ENCODE measurements at regions not wholly inside any gene's neighbourhood (a gene's known extent, or its start where the extent isn't known, plus 50 kb on each side); places are given as distances from the start of the nearest gene placed in this dataset.

DNA sequence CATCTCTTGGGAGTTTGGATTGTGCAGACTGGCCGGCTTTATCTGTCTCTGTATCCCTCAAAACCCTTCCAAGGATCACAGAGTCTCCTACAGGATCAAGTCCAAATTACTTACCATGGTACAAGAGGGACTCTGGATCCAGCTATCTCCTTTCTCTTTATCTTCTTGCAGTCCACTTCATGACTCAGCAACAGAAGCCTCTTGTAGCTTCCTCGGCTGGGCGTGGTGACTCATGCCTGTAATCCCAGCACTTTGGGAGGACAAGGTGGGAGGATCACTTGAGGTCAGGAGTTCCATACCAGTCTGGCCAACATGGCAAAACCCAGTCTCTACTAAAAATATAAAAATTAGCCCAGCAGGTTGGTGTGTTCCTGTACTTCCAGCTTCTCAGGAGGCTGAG lies 189.7 kb downstream of the BCAT1 start:
- no peak overlapping the region for H3K4me3 Mint-ChIP-seq
- no peaks in the 10 kb centered on the region for H3K36me3 Mint-ChIP-seq
- no peaks in the 10 kb centered on the region for H3K9me3 Mint-ChIP-seq
- peaks cover 6% of the 10 kb centered on the region for H3K4me1 Mint-ChIP-seq
- no peak overlapping the region for H3K27ac Mint-ChIP-seq
- no peak for ATAC-seq
- no peaks in the 10 kb centered on the region for H3K27me3 Mint-ChIP-seq

GRCh38 chr12:24756479-24757024 lies 192.3 kb downstream of the BCAT1 start:
- Mint-ChIP-seq H3K9me3 (no peaks in the 10 kb centered on the region), H3K4me3 (no peak overlapping the region), H3K27ac (no peak overlapping the region), H3K4me1 (peaks cover 6% of the 10 kb centered on the region), H3K27me3 (no peaks in the 10 kb centered on the region), H3K36me3 (no peaks in the 10 kb centered on the region)
- ATAC-seq = no peak

DNA sequence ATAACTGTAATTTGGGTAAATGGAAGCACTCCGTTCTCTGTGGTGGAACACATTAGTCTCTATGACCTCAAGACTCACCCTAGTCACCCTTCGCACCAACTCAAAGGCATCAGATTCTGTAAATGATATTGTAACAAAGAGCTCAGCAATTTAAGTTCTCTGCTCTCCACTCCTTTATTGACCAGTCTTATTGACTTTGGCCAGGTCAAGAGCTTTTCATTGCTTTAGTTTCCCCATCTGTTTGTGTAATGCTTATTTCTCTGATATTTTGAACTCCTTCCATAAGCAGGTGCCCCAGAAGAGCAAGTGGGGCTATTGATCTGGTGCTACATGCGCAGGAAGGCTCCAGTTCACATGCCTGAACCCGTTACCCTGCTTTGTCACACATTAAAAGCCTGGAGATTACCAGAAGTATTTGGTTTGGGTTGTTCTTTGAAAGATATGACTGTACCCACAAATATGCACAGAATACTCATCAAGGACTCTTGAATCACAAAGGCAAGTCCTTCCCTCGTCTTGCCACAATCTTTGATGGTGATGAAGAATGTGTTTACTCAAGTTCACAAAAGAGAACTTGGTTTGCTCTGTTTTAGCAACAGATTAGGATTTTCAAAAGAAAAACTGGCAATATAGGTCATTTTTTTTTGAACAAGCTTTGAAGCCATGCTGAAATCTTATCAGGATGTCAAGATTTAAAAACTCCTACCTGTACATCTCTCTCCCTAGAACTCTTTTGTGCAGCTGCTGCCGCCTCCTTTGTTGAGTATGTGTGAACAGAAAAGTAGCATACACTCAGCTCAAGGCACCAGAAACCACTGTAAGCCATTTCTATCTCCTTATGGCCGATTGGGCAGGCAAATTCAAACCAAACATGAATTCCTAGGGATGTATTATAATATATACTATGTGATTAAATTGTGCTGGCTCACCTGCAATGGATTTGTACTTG lies 193.9 kb downstream of the BCAT1 start:
- ATAC-seq = no peak
- H3K4me1 Mint-ChIP-seq = peaks cover 6% of the 10 kb centered on the region
- H3K27ac Mint-ChIP-seq = no peak overlapping the region
- H3K4me3 Mint-ChIP-seq = no peak overlapping the region
- H3K9me3 Mint-ChIP-seq = no peaks in the 10 kb centered on the region
- no peaks in the 10 kb centered on the region for H3K27me3 Mint-ChIP-seq
- no peaks in the 10 kb centered on the region for H3K36me3 Mint-ChIP-seq

DNA sequence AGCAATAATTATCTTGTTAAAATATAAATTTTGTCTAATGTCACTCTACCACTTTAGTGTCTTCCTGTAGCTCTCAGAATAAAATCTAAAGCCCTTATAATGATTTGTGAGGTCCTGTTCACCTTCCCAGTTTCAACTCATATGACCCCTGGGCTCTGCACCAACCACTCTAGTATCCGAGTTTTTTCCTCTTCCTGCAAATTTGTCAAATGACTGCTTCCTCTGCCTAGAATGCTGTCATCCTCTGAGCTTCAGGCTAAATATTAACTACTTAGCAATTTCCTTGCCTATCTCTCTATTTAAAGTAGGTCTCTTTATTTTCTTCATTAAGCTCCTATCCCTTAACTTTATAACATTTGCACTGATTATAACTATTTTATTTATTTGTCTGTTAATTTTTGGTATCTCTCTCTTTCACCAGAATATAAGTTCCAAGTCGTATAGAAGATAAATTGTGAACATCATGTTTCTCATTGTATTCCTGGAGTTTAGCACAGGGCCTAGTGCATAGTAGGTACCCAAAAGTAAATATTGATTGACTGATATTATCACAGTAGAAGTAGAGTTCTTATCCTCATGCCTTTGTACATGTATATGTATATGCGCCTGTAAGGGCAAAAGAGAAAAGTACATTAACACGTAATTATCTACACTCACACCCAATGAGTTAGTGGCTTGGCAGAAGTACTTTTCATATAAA lies 196.0 kb downstream of the BCAT1 start:
- Mint-ChIP-seq H3K27me3 (no peaks in the 10 kb centered on the region), H3K4me1 (peaks cover 6% of the 10 kb centered on the region), H3K9me3 (no peaks in the 10 kb centered on the region), H3K36me3 (no peaks in the 10 kb centered on the region), H3K27ac (no peak overlapping the region), H3K4me3 (no peak overlapping the region)
- no peak for ATAC-seq

DNA sequence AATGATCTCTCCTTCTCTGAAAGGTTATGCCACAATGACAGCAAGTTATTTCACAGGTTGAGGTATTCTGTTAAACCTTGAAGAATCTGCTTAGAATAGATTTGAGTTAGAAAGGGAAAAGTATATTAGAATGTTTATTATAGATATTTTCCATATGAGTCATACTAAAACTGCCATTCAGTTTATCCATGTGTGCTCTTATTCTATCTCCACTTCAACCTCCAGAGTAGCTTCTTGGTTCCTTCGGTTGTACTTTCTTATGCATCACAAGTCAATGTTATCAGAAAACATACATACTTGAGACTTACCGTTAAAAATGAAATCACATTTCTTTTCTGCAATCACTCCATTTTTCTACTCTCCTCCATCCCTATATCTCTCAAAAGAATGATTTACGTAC lies 197.7 kb downstream of the BCAT1 start:
- Mint-ChIP-seq H3K36me3 (no peaks in the 10 kb centered on the region), H3K27me3 (no peaks in the 10 kb centered on the region), H3K4me1 (peaks cover 6% of the 10 kb centered on the region), H3K27ac (no peak overlapping the region), H3K4me3 (no peak overlapping the region), H3K9me3 (no peaks in the 10 kb centered on the region)
- ATAC-seq = no peak

- Mint-ChIP-seq H3K4me1 (peaks cover 6% of the 10 kb centered on the region), H3K4me3 (no peak overlapping the region), H3K9me3 (no peaks in the 10 kb centered on the region), H3K36me3 (no peaks in the 10 kb centered on the region), H3K27me3 (no peaks in the 10 kb centered on the region), H3K27ac (no peak overlapping the region)
- no peak for ATAC-seq
These were observed 198.6 kb downstream of the BCAT1 start for GRCh38 chr12:24750263-24750662.

- Mint-ChIP-seq H3K4me1 (no peaks in the 10 kb centered on the region), H3K36me3 (no peaks in the 10 kb centered on the region), H3K9me3 (no peaks in the 10 kb centered on the region), H3K27me3 (no peaks in the 10 kb centered on the region), H3K27ac (no peak overlapping the region), H3K4me3 (no peak overlapping the region)
- no peak for ATAC-seq
These were observed 199.7 kb downstream of the BCAT1 start for GRCh38 chr12:24749171-24749570.

DNA sequence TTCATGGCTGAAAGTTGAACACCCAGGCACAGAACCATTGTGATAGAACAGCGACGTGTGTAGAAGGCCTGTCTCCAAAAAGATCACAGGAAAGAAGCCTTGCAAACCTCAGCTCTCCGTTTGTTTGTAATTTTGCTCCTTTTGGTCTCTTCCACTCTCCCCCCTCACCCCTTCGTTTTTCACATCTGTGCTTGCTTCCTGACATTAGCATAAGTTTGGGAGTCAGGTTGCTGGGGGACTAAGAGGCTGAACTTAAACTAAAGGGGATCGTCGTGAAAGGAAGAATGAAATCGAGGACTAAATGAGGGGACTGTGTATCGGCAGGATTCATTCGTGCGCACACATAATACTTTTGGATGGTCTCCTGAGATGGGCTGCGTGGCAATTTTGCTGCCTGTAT lies 200.6 kb downstream of the BCAT1 start:
- Mint-ChIP-seq H3K9me3 (no peaks in the 10 kb centered on the region), H3K4me3 (no peak overlapping the region), H3K27me3 (no peaks in the 10 kb centered on the region), H3K36me3 (no peaks in the 10 kb centered on the region), H3K4me1 (no peaks in the 10 kb centered on the region), H3K27ac (no peak overlapping the region)
- ATAC-seq = no peak

DNA sequence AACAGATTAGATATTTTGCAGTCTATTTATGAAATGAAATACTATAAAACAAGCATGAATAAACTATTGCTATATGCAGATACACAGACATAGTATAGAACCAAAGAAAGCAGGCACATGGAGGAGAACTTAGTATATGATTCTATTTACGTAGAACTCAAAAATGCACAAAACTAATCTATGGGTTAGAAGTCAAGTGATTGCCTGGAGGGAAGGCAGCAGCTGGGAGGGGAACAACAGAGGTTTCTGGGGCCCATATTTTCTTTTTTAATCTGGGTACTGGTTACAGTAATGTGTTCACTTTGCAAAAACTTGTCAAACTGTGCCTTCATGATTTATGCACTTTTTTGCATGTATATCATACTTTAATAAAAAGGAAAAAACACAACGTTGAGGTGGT lies 202.0 kb downstream of the BCAT1 start:
- H3K9me3 Mint-ChIP-seq = no peaks in the 10 kb centered on the region
- H3K27me3 Mint-ChIP-seq = no peaks in the 10 kb centered on the region
- no peak for ATAC-seq
- no peaks in the 10 kb centered on the region for H3K36me3 Mint-ChIP-seq
- H3K27ac Mint-ChIP-seq = no peak overlapping the region
- H3K4me1 Mint-ChIP-seq = peaks cover 10% of the 10 kb centered on the region
- no peak overlapping the region for H3K4me3 Mint-ChIP-seq

DNA sequence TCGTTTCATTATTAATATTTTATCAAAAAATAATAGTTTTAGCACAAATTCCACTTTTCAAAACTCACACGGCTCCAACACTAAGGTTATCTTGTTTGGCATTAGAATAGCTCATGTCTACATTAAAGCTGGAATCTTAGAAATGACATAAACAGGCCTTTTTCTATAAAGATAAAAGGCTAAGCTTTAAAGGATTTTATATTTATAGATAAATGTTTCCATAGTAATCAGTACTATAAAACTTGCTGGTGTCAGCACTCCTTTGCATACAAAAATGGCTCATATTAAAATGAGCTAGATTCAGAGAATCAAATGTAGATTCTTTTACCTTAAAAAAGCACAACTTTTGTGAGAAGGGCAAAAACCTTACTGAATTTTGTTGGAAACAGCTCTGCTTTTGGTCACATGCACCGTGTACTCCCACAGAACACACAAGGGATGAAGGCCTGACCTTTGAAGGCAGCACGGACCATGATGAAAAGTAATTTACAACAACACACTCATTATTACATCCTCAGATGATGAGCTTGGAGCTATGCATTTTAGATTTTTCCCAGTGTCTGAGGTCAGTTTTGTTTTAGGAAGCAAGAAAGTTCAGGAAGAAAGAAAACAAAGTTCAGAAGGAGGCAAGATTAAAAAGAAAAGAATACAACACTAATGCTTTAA lies 202.8 kb downstream of the BCAT1 start:
- no peak overlapping the region for H3K27ac Mint-ChIP-seq
- no peak overlapping the region for H3K4me3 Mint-ChIP-seq
- no peaks in the 10 kb centered on the region for H3K27me3 Mint-ChIP-seq
- H3K36me3 Mint-ChIP-seq = no peaks in the 10 kb centered on the region
- no peak for ATAC-seq
- H3K4me1 Mint-ChIP-seq = peaks cover 14% of the 10 kb centered on the region
- H3K9me3 Mint-ChIP-seq = no peaks in the 10 kb centered on the region

GRCh38 chr12:24743941-24744793 lies 204.7 kb downstream of the BCAT1 start:
- H3K27me3 Mint-ChIP-seq = no peaks in the 10 kb centered on the region
- no peak overlapping the region for H3K27ac Mint-ChIP-seq
- H3K36me3 Mint-ChIP-seq = no peaks in the 10 kb centered on the region
- no peak overlapping the region for H3K4me3 Mint-ChIP-seq
- H3K9me3 Mint-ChIP-seq = no peaks in the 10 kb centered on the region
- H3K4me1 Mint-ChIP-seq = peaks cover 26% of the 10 kb centered on the region
- no peak for ATAC-seq

DNA sequence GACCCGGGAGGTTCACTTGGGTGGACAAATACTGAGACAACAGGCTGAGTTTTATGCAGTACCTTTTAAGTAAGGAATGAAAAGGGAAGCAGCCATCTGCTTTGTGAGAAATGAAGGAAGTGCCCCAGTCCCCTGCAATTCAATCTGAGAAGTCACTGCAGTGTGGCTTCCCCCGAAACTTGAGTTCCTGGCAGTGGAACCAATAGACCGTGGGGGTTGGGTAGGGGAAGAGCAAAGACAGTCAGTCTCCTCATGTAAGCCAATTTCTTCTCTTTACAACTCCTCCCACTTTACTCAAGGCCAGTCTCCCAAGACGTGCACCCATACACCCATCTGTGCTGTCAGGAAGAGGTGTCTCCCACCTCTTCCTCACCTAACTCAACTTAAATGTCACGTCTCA lies 206.5 kb downstream of the BCAT1 start:
- Mint-ChIP-seq H3K27me3 (no peaks in the 10 kb centered on the region), H3K36me3 (no peaks in the 10 kb centered on the region), H3K4me3 (peak overlapping the region; percentile 24), H3K27ac (peak overlapping the region; percentile 60), H3K4me1 (peaks cover 31% of the 10 kb centered on the region), H3K9me3 (no peaks in the 10 kb centered on the region)
- peak; percentile 95 for ATAC-seq

DNA sequence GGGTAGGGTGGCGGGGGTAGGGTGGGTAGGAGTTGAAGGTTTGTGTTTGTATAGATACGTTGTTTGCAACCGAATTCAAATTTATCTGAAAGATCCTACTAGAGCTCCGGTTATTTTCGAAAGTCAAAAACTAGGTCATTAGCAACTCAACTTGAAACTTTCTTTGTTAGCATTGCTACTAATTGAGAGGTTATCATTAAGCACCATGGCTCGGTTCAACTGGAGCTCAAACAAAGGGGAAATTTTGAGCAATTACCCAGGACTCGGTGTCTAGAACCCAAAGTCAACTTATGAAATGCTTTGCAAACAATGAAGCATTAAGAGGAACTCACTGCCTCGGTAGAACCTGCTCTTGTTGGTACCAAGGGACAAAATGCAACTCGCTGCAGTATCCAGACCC lies 207.7 kb downstream of the BCAT1 start:
- H3K4me3 Mint-ChIP-seq = peak overlapping the region; percentile 34
- H3K4me1 Mint-ChIP-seq = peaks cover 41% of the 10 kb centered on the region
- H3K27ac Mint-ChIP-seq = peak overlapping the region; percentile 72
- no peaks in the 10 kb centered on the region for H3K9me3 Mint-ChIP-seq
- H3K27me3 Mint-ChIP-seq = no peaks in the 10 kb centered on the region
- ATAC-seq = peak; percentile 64
- H3K36me3 Mint-ChIP-seq = no peaks in the 10 kb centered on the region

DNA sequence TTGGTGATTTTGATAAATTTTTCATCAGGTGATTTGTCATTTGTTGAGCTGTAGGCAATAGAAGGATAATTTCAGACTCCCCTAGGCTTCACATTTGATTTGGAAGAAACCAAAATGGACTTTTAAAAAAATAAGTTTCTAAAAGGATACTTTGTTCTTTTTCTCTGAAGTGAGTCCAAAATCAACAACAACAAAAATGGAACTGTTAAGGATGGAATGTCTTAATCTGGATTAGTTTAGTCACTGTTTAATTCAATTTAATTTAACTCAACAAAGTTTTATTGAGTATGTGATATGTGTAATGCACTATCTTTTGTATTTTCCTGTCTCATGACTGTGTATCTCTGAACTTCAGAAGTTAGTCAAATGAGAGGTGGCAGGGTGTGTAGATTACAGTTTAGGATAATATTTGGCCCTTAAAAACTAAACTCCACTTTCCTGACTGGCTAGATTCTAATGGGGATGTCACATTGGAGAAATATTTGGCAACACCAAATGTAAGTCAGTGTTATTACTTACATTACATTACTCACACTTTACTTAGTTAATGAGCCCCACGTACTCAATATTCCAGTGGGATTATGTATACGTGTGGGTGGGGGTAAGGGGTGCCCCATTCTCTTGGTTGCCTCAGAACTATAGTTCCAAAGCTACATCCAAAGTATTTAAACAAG lies 209.7 kb downstream of the BCAT1 start:
- Mint-ChIP-seq H3K27ac (no peak overlapping the region), H3K36me3 (no peaks in the 10 kb centered on the region), H3K27me3 (no peaks in the 10 kb centered on the region), H3K4me1 (peaks cover 41% of the 10 kb centered on the region), H3K9me3 (no peaks in the 10 kb centered on the region), H3K4me3 (no peak overlapping the region)
- ATAC-seq = no peak

Measured in stimulated activated memory B cell treated with anti-CD40 and anti-IgM and Interleukin-4, amounts not matched to agents 10 μg/mL and 1 μg/mL and 100 μg/mL, for 72 hours (primary cell).